Chondrocyte (in vitro differentiated cells): ENCODE measurements at regions not wholly inside any gene's neighbourhood (a gene's known extent, or its start where the extent isn't known, plus 50 kb on each side); places are given as distances from the start of the nearest gene placed in this dataset.

Experiments
- DNase-seq: peaks from one replicate; pipeline ENCODE4 v3.0.0; 2021; ENCODE audit warnings: mixed read lengths, low spot score
- H3K27ac Mint-ChIP-seq: one replicate; pipeline ENCODE4 v1.8.0; 2021; ENCODE audit warnings: mild to moderate bottlenecking, moderate library complexity, mixed read lengths; ENCODE audit not compliant: unreplicated experiment
- H3K27me3 Mint-ChIP-seq: 2 replicates; pipeline ENCODE4 v1.8.0; 2021; ENCODE audit warnings: low read depth, mixed read lengths
- H3K36me3 Mint-ChIP-seq: 2 replicates; pipeline ENCODE4 v1.8.0; 2021; ENCODE audit warnings: low read depth, mixed read lengths
- H3K4me1 Mint-ChIP-seq: 2 replicates; pipeline ENCODE4 v1.8.0; 2021; ENCODE audit warnings: low read depth, mild to moderate bottlenecking, mixed read lengths
- H3K4me3 Mint-ChIP-seq: one replicate; pipeline ENCODE4 v1.8.0; 2021; ENCODE audit warnings: mild to moderate bottlenecking, moderate library complexity, mixed read lengths; ENCODE audit not compliant: unreplicated experiment
- H3K9me3 Mint-ChIP-seq: 2 replicates; pipeline ENCODE4 v1.8.0; 2021; ENCODE audit warnings: low read depth, mixed read lengths
- TF ChIP-seq, protein P1 (sequence below): fragments of 200-600 bp; sonication (generic); IDR thresholded peaks from 2 replicates; pipeline ENCODE4 v1.5.0; 2021; ENCODE audit warnings: antibody characterized with exemption, mild to moderate bottlenecking, moderate library complexity

DNA sequence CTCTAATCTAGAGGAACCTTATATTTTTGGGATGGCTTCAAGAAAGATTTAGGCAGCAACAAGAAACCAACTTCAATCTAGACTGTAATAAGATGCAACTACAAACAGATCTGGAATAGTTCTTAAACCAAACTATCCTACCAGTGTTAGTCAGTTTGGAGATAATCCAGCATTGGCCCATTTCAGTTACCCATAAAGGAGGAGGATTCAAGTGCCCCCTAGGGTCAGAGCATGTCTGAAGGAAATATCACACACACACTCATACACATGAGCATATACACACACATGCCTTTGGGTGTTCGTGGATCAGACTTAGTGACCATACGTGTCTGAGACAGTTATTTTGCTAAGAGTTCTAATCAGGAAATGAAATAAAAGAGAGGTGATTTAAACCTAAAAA lies 261.2 kb downstream of the ADAMTS20 start:
- no peaks in the 10 kb centered on the region for H3K27me3 Mint-ChIP-seq
- no peak overlapping the region for H3K27ac Mint-ChIP-seq
- TF ChIP-seq, protein P1, sequence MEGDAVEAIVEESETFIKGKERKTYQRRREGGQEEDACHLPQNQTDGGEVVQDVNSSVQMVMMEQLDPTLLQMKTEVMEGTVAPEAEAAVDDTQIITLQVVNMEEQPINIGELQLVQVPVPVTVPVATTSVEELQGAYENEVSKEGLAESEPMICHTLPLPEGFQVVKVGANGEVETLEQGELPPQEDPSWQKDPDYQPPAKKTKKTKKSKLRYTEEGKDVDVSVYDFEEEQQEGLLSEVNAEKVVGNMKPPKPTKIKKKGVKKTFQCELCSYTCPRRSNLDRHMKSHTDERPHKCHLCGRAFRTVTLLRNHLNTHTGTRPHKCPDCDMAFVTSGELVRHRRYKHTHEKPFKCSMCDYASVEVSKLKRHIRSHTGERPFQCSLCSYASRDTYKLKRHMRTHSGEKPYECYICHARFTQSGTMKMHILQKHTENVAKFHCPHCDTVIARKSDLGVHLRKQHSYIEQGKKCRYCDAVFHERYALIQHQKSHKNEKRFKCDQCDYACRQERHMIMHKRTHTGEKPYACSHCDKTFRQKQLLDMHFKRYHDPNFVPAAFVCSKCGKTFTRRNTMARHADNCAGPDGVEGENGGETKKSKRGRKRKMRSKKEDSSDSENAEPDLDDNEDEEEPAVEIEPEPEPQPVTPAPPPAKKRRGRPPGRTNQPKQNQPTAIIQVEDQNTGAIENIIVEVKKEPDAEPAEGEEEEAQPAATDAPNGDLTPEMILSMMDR: no peak
- H3K9me3 Mint-ChIP-seq: no peaks in the 10 kb centered on the region
- peaks cover 64% of the 10 kb centered on the region for H3K4me1 Mint-ChIP-seq
- no peak for DNase-seq
- H3K4me3 Mint-ChIP-seq: no peak overlapping the region
- H3K36me3 Mint-ChIP-seq: no peaks in the 10 kb centered on the region

DNA sequence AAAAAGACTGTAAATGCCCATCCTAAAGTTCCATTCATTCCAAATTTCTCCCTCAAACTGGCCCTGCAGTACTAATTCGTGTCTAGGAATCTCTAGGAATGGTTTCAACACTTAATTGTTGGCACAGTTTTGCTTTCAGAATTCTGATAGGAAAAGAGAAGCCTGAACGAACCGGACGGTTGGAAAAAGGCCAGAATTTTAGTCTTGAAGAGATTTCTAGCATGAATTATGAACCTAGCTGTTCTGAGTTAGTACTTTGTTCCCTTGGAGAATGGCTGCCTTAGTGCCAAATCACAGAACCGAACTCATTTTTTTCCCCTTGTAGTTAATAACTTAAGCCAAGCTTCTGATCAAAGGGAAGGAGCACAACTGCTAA lies 262.6 kb downstream of the ADAMTS20 start:
- H3K4me3 Mint-ChIP-seq: no peak overlapping the region
- no peaks in the 10 kb centered on the region for H3K36me3 Mint-ChIP-seq
- no peak overlapping the region for H3K27ac Mint-ChIP-seq
- no peaks in the 10 kb centered on the region for H3K27me3 Mint-ChIP-seq
- no peak for DNase-seq
- H3K4me1 Mint-ChIP-seq: peaks cover 65% of the 10 kb centered on the region
- H3K9me3 Mint-ChIP-seq: no peaks in the 10 kb centered on the region
- TF ChIP-seq, protein P1: no peak

DNA sequence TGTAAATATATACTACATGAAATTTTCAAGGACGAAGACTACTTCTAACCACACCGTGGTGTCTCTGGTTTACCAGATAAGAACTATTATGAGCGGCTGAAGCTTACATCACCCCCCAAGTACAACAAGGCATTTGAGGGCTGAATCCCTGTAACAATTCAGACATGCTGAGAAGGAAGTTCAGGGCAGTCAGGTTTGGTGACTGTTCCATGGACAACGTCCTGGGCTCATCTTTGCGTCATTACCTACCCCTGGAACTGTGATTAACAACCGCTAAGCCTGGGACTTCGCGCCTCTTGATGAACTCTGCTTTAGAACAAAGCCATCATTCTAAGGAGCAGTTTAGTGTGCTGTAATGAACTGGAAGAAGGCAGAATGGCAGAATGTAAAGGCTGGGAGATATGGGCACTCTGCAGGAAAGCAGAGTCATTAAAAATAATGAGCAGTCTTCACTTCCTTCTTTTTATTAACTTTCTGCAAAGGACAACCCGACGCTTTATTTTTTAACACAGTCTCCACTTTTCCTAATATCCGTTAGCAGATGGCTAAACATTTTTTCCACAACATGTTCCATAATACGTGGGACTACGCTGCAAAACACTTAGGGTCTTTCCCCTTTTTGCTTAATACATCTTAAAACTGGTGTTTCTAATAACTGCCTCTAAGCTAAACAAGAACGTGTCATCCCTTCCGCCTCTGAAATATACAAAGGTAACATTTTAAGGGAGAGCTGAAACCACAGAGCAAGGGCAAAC lies 263.2 kb downstream of the ADAMTS20 start:
- Mint-ChIP-seq H3K4me3 (no peak overlapping the region), H3K4me1 (peaks cover 67% of the 10 kb centered on the region), H3K36me3 (no peaks in the 10 kb centered on the region), H3K27ac (no peak overlapping the region), H3K27me3 (no peaks in the 10 kb centered on the region), H3K9me3 (no peaks in the 10 kb centered on the region)
- TF ChIP-seq, protein P1: no peak
- no peak for DNase-seq

DNA sequence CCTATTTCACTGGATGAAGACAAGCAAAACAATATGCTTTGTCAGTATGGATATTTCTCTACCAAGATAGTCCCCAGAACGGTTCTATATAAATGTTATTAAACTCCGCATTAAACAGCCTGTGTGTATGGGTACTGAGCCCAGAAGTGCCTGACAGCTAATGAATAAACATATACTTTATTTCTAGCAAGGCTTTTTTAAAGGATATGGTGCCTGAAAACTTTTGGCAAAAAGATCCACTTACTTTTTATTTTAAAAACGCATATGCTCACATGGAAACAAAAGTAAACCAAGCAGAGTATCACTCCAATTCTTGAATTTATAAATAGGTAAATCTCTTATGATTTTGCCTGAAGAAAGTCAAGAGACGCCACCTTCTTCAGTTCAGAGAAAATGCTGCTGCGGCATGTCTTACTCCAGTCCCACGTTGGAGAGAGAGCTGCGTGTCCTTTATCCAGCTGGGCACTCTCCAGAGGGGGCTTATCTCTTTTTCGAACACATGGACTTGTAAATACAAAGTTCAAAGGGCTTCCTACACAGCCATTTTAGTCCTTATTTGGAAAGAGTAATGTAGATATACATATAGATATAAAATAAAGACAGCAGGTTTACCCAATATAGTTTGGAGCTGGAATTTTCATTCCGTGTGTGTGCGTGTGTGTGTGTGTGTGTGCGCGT lies 264.2 kb downstream of the ADAMTS20 start:
- no peak overlapping the region for H3K27ac Mint-ChIP-seq

DNA sequence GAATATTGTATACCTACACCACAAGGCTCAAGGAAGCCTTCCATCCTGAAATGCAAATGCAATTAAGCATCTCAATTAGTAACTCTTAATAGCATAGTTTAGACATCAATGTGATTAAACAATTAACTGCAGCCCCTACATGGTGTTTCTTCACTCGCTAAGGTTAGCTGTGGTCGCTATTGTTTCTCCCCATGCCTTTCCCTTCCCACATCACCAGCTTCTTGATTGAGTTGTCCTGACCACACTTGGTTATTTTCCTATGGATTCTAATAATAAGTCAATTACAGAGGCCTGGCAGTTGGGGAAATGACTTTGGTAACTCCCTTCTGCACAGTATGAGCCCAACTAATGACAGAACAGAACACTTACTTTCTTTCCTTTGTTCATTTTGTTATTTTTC lies 265.0 kb downstream of the ADAMTS20 start:
- Mint-ChIP-seq H3K4me1 (peaks cover 52% of the 10 kb centered on the region), H3K9me3 (no peaks in the 10 kb centered on the region), H3K27me3 (no peaks in the 10 kb centered on the region), H3K27ac (no peak overlapping the region), H3K4me3 (no peak overlapping the region), H3K36me3 (no peaks in the 10 kb centered on the region)
- TF ChIP-seq, protein P1: no peak
- no peak for DNase-seq

More for the DNA sequence above, 264.2 kb downstream of the ADAMTS20 start:
- no peaks in the 10 kb centered on the region for H3K9me3 Mint-ChIP-seq
- no peak overlapping the region for H3K4me3 Mint-ChIP-seq
- no peak for DNase-seq
- no peaks in the 10 kb centered on the region for H3K27me3 Mint-ChIP-seq
- peaks cover 59% of the 10 kb centered on the region for H3K4me1 Mint-ChIP-seq
- TF ChIP-seq, protein P1: no peak
- H3K36me3 Mint-ChIP-seq: no peaks in the 10 kb centered on the region
